IPS-18a (cell line): ENCODE measurements at regions not wholly inside any gene's neighbourhood (a gene's known extent, or its start where the extent isn't known, plus 50 kb on each side); places are given as distances from the start of the nearest gene placed in this dataset.

Experiments used
- H3K27ac ChIP-seq: one replicate; pipeline ENCODE4 v1.5.1; 2013; ENCODE audit warnings: low read length
- H3K27me3 ChIP-seq: one replicate; pipeline ENCODE4 v1.6.1; 2013; ENCODE audit warnings: mild to moderate bottlenecking, low read length; ENCODE audit not compliant: control insufficient read depth, insufficient read depth
- H3K36me3 ChIP-seq: one replicate; pipeline ENCODE4 v1.6.1; 2013; ENCODE audit warnings: low read depth, low read length; ENCODE audit not compliant: control insufficient read depth
- H3K4me1 ChIP-seq: one replicate; pipeline ENCODE4 v1.6.1; 2013; ENCODE audit warnings: low read depth, low read length; ENCODE audit not compliant: control insufficient read depth
- H3K4me3 ChIP-seq: one replicate; pipeline ENCODE4 v1.5.1; 2013; ENCODE audit warnings: low read length
- H3K9ac ChIP-seq: one replicate; pipeline ENCODE4 v1.6.1; 2013; ENCODE audit warnings: mild to moderate bottlenecking, low read length, moderate library complexity
- H3K9me3 ChIP-seq: one replicate; pipeline ENCODE4 v1.6.1; 2013; ENCODE audit warnings: low read depth, low read length; ENCODE audit not compliant: control insufficient read depth

- Histone ChIP-seq H3K4me3 (no peak overlapping the region), H3K27ac (no peak overlapping the region), H3K4me1 (peaks cover 4% of the 10 kb centered on the region), H3K9ac (no peak overlapping the region), H3K27me3 (no peaks in the 10 kb centered on the region), H3K9me3 (no peaks in the 10 kb centered on the region), H3K36me3 (no peaks in the 10 kb centered on the region)
These were observed 105.7 kb downstream of the RPS24 start for GRCh38 chr10:78139341-78139740.

DNA sequence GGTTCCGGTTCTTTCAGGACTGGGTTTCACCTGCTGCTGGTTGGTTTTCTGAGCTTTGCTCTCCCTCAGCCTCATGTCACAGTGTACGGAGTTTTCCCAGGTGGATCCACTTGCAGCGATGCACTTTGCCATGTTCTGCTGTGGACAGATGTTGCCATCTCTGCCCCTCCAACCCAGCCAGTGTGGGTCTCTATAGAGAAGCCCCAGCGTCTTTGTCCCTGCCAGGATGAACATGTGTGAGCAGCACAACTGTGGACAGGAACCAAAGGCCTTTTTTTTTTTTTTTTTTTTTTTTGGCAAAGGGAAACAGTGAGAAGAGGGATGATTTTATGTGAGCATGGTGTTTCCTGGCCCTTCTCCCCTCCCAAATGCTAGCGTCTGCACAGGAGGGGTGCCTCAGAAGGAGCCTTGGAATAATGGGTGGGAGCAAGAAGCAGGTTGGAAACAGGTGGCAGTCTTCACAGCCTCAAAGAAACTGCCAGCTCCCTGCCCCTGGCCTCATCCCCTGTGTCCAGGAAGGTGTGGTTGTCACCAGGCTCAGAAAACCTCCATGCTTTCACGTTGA, 106.5 kb downstream of the RPS24 start:
- H3K27ac ChIP-seq: no peak overlapping the region
- H3K4me3 ChIP-seq: no peak overlapping the region
- H3K4me1 ChIP-seq: peaks cover 4% of the 10 kb centered on the region
- H3K27me3 ChIP-seq: no peaks in the 10 kb centered on the region
- H3K9me3 ChIP-seq: no peaks in the 10 kb centered on the region
- no peaks in the 10 kb centered on the region for H3K36me3 ChIP-seq
- no peak overlapping the region for H3K9ac ChIP-seq

DNA sequence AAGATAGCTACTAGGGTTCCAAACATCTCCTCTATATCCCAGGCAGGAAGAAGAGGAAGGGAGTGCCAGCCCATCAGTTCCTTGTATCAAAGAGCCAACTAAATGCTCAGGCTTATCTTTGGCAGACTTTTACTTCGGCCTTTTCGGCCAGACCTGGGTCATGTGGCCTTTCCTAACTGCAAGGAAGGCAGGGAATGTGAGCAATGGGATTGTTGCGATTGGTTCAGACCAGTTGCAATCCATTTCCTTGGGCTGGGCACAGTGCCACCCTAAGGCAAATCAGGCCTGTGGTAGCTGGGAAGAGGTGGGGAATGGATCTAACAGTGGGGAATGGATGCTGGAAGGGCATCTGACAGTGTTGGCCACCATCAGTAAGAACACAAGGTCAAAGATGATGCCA, 109.9 kb downstream of the RPS24 start:
- Histone ChIP-seq H3K27me3 (no peaks in the 10 kb centered on the region), H3K4me3 (no peak overlapping the region), H3K4me1 (peaks cover 4% of the 10 kb centered on the region), H3K36me3 (no peaks in the 10 kb centered on the region), H3K9me3 (no peaks in the 10 kb centered on the region), H3K27ac (no peak overlapping the region), H3K9ac (no peak overlapping the region)

DNA sequence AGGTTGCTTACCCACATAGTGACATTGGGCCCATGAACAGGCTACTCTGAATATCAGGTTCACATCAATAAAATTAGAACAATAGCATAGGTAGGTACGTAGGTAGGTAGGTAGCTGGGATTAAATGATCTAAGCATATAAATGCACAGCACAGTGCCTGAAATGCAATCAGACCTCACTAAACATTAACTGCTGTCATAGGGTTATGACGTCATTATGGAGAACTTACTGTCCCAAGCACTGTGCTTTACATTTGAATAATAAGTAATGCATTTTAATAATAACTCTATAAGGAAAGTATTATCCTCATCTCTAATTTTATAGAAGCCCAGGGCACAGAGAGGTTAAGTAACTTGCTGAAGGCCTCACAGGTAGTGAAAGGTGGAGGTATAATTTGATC, 112.5 kb downstream of the RPS24 start:
- Histone ChIP-seq H3K4me1 (no peaks in the 10 kb centered on the region), H3K4me3 (no peak overlapping the region), H3K27ac (no peak overlapping the region), H3K36me3 (no peaks in the 10 kb centered on the region), H3K9ac (no peak overlapping the region), H3K27me3 (no peaks in the 10 kb centered on the region), H3K9me3 (no peaks in the 10 kb centered on the region)

GRCh38 chr10:78147202-78147601, 113.5 kb downstream of the RPS24 start:
- H3K27ac ChIP-seq: no peak overlapping the region
- no peaks in the 10 kb centered on the region for H3K27me3 ChIP-seq
- no peak overlapping the region for H3K9ac ChIP-seq
- H3K4me3 ChIP-seq: no peak overlapping the region
- H3K4me1 ChIP-seq: no peaks in the 10 kb centered on the region
- H3K9me3 ChIP-seq: no peaks in the 10 kb centered on the region
- H3K36me3 ChIP-seq: no peaks in the 10 kb centered on the region

- H3K9ac ChIP-seq: no peak overlapping the region
- no peaks in the 10 kb centered on the region for H3K36me3 ChIP-seq
- H3K27me3 ChIP-seq: no peaks in the 10 kb centered on the region
- no peaks in the 10 kb centered on the region for H3K9me3 ChIP-seq
- no peak overlapping the region for H3K27ac ChIP-seq
- H3K4me3 ChIP-seq: no peak overlapping the region
- no peaks in the 10 kb centered on the region for H3K4me1 ChIP-seq
These were observed 114.7 kb downstream of the RPS24 start for GRCh38 chr10:78148216-78148960.

GRCh38 chr10:78148961-78149612, 115.4 kb downstream of the RPS24 start:
- no peaks in the 10 kb centered on the region for H3K36me3 ChIP-seq
- H3K9me3 ChIP-seq: no peaks in the 10 kb centered on the region
- no peak overlapping the region for H3K27ac ChIP-seq
- H3K27me3 ChIP-seq: no peaks in the 10 kb centered on the region
- H3K4me1 ChIP-seq: no peaks in the 10 kb centered on the region
- no peak overlapping the region for H3K4me3 ChIP-seq
- H3K9ac ChIP-seq: no peak overlapping the region

DNA sequence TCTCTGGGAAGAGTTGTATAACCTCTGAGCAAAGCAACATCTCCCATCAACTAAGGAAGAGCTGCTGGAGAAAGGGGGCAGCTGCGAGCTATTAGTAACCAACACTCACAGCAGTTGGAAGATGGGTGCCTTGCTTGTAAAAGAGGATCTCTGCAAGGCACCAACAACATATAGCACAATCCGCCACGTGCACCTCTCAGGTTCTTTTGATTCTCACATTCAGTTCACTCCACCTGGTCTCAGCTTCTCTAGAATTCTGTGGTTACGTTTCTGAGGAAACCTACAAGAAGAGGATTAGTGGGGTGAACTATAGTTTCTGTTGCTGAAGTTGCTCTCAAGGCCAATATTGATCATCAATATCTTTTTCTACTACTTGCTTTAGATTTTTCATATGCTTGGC, 117.1 kb downstream of the RPS24 start:
- H3K4me1 ChIP-seq: no peaks in the 10 kb centered on the region
- H3K9ac ChIP-seq: no peak overlapping the region
- H3K4me3 ChIP-seq: no peak overlapping the region
- no peaks in the 10 kb centered on the region for H3K36me3 ChIP-seq
- H3K9me3 ChIP-seq: no peaks in the 10 kb centered on the region
- H3K27ac ChIP-seq: no peak overlapping the region
- H3K27me3 ChIP-seq: no peaks in the 10 kb centered on the region

- H3K36me3 ChIP-seq: no peaks in the 10 kb centered on the region
- no peak overlapping the region for H3K4me3 ChIP-seq
- H3K27ac ChIP-seq: no peak overlapping the region
- H3K9me3 ChIP-seq: no peaks in the 10 kb centered on the region
- no peaks in the 10 kb centered on the region for H3K27me3 ChIP-seq
- no peak overlapping the region for H3K9ac ChIP-seq
- H3K4me1 ChIP-seq: no peaks in the 10 kb centered on the region
These were observed 122.1 kb downstream of the RPS24 start for GRCh38 chr10:78155722-78156121.

DNA sequence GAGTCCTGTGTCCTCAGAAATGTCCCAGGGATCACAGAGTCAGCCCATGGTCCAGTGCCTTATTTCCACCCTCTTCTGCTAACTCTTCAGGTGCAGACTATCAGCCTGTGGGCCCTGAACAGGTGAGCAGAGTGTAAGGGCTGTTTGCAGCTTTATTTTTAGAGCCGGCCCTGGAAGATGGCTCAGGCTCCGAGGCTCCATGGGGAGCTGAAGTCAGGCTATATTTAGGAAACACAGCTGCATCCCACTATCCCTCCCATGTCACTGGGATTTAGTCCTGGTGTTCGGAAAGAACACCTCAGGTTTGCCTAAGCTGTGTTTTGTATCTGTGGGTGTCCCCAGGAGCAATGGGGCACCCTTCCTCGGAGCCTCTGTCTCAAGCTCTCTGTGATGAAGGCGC, 126.9 kb downstream of the RPS24 start:
- H3K9ac ChIP-seq: no peak overlapping the region
- H3K27ac ChIP-seq: no peak overlapping the region
- H3K4me1 ChIP-seq: no peaks in the 10 kb centered on the region
- no peaks in the 10 kb centered on the region for H3K9me3 ChIP-seq
- no peaks in the 10 kb centered on the region for H3K36me3 ChIP-seq
- H3K27me3 ChIP-seq: no peaks in the 10 kb centered on the region
- no peak overlapping the region for H3K4me3 ChIP-seq

GRCh38 chr10:78162853-78163252, 129.2 kb downstream of the RPS24 start:
- Histone ChIP-seq H3K36me3 (no peaks in the 10 kb centered on the region), H3K4me1 (no peaks in the 10 kb centered on the region)

GRCh38 chr10:78164702-78165101, 131.0 kb downstream of the RPS24 start:
- H3K9ac ChIP-seq: no peak overlapping the region

More at GRCh38 chr10:78162853-78163252, 129.2 kb downstream of the RPS24 start:
- Histone ChIP-seq H3K27ac (no peak overlapping the region), H3K9me3 (no peaks in the 10 kb centered on the region), H3K4me3 (no peak overlapping the region), H3K27me3 (no peaks in the 10 kb centered on the region), H3K9ac (no peak overlapping the region)

More at GRCh38 chr10:78164702-78165101, 131.0 kb downstream of the RPS24 start:
- H3K4me3 ChIP-seq: no peak overlapping the region
- H3K36me3 ChIP-seq: no peaks in the 10 kb centered on the region
- H3K27ac ChIP-seq: no peak overlapping the region
- no peaks in the 10 kb centered on the region for H3K4me1 ChIP-seq
- H3K9me3 ChIP-seq: no peaks in the 10 kb centered on the region
- H3K27me3 ChIP-seq: no peaks in the 10 kb centered on the region
